Suprapubic skin (tissue), 3 donors: ENCODE measurements at regions not wholly inside any gene's neighbourhood (a gene's known extent, or its start where the extent isn't known, plus 50 kb on each side); places are given as distances from the start of the nearest gene placed in this dataset.

Experiments used
- POLR2A ChIP-seq, 2 donors: fragments of 450-650 bp; IDR thresholded peaks; one replicate each; pipeline ENCODE4 v1.6.1; 2017; ENCODE audit warnings: antibody characterized with exemption in 2 of 2, mild to moderate bottlenecking in 2 of 2, moderate library complexity in 2 of 2
- TF ChIP-seq, protein P1 (sequence below), 2 donors: fragments of 200-600 bp in 1 of 2; fragments of 450-650 bp in 1 of 2; sonication (generic) in 1 of 2; IDR thresholded peaks; one replicate each; pipeline ENCODE4 v1.5.1; 2016 to 2019; ENCODE audit warnings: antibody characterized with exemption in 2 of 2, mild to moderate bottlenecking in 1 of 2, moderate library complexity in 1 of 2

DNA sequence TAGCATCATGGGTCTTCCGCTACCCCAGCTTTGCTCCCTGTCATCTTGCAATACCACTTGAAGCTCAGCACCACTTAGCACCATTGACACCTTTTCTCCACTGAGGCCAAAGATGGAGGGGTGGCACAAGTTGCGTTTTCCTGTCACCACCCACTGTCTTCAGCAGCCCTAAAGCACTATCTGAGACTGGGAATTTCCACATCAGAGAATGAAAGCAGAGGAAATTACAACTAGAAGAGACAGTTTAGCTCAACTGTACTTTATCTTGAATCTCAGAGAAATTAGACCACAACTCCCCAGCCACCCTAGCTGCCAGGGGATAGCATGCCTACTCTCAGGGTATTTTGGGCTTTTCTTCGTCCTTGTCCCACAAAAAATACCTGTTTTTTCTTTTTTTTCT lies 111.0 kb downstream of the DDIT4L start:
- TF ChIP-seq POLR2A (IDR thresholded peaks at IDR 0.05) = no peak
- TF ChIP-seq, protein P1, sequence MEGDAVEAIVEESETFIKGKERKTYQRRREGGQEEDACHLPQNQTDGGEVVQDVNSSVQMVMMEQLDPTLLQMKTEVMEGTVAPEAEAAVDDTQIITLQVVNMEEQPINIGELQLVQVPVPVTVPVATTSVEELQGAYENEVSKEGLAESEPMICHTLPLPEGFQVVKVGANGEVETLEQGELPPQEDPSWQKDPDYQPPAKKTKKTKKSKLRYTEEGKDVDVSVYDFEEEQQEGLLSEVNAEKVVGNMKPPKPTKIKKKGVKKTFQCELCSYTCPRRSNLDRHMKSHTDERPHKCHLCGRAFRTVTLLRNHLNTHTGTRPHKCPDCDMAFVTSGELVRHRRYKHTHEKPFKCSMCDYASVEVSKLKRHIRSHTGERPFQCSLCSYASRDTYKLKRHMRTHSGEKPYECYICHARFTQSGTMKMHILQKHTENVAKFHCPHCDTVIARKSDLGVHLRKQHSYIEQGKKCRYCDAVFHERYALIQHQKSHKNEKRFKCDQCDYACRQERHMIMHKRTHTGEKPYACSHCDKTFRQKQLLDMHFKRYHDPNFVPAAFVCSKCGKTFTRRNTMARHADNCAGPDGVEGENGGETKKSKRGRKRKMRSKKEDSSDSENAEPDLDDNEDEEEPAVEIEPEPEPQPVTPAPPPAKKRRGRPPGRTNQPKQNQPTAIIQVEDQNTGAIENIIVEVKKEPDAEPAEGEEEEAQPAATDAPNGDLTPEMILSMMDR (IDR thresholded peaks at IDR 0.05) = no peak
